Tibial artery (tissue), 4 donors: ENCODE measurements at regions not wholly inside any gene's neighbourhood (a gene's known extent, or its start where the extent isn't known, plus 50 kb on each side); places are given as distances from the start of the nearest gene placed in this dataset.

ENCODE experiments used
- DNase-seq, 2 donors: peaks; one replicate each; pipeline ENCODE4 v3.0.0-alpha.2; 2019
- H3K27ac ChIP-seq, 2 donors: fragments of 200-600 bp; sonication (generic) in 1 of 2; 1 replicate in 1 of 2; 2 replicates in 1 of 2; pipeline ENCODE4 v1.5.1; 2018 to 2019; ENCODE audit warnings: mild to moderate bottlenecking in 1 of 2
- H3K27me3 ChIP-seq, 2 donors: fragments of 200-600 bp; sonication (generic) in 1 of 2; one replicate each; pipeline versions ENCODE4 v1.5.1 to v1.6.0; 2016 to 2019
- H3K36me3 ChIP-seq, 3 donors: fragments of 200-600 bp; sonication (generic) in 2 of 3; one replicate each; pipeline ENCODE4 v1.5.1; 2016 to 2019; ENCODE audit warnings: mild to moderate bottlenecking in 2 of 3
- H3K4me1 ChIP-seq, 4 donors: fragments of 200-600 bp; sonication (generic) in 2 of 4; 1 replicate in 3 of 4; 2 replicates in 1 of 4; pipeline ENCODE4 v1.5.1; 2016 to 2019
- H3K4me3 ChIP-seq, 2 donors: fragments of 200-600 bp; sonication (generic) in 1 of 2; 1 replicate in 1 of 2; 2 replicates in 1 of 2; pipeline ENCODE4 v1.5.1; 2018 to 2019; ENCODE audit warnings: mild to moderate bottlenecking in 2 of 2
- H3K9me3 ChIP-seq, 3 donors: fragments of 200-600 bp; sonication (generic) in 1 of 3; one replicate each; pipeline ENCODE4 v1.5.1; 2016 to 2019
- CTCF ChIP-seq, 2 experiments: fragments of 200-600 bp in 1 of 2; fragments of 450-650 bp in 1 of 2; IDR thresholded peaks; one replicate each; pipeline ENCODE4 v1.5.1; 2017 to 2019; ENCODE audit warnings: antibody characterized with exemption in 2 of 2, mild to moderate bottlenecking in 1 of 2, moderate library complexity in 1 of 2
- intact Hi-C: fragments of 100-400 bp; cut with DNase I; formaldehyde crosslinking; loops from one replicate; pipeline ENCODE4 v1.15.0; 2023; ENCODE audit warnings: low total_unique reads

- no peaks in the 10 kb centered on the region for H3K4me1 ChIP-seq
- H3K9me3 ChIP-seq = no peaks in the 10 kb centered on the region
- H3K4me3 ChIP-seq = no peak overlapping the region
- no peaks in the 10 kb centered on the region for H3K27me3 ChIP-seq
- intact Hi-C loops = no loop called here
- TF ChIP-seq CTCF (IDR thresholded peaks at IDR 0.05) = no peak
- no peak overlapping the region for H3K27ac ChIP-seq
- no peak for DNase-seq
- H3K36me3 ChIP-seq = no peaks in the 10 kb centered on the region
Measured at GRCh38 chr5:13464532-13465193, 479.8 kb downstream of the DNAH5 start.

GRCh38 chr5:13460587-13460986, 483.9 kb downstream of the DNAH5 start:
- Histone ChIP-seq H3K4me1 (no peaks in the 10 kb centered on the region), H3K9me3 (no peaks in the 10 kb centered on the region), H3K36me3 (no peaks in the 10 kb centered on the region), H3K4me3 (no peak overlapping the region), H3K27me3 (no peaks in the 10 kb centered on the region), H3K27ac (no peak overlapping the region)
- no peak for TF ChIP-seq CTCF (IDR thresholded peaks at IDR 0.05)
- DNase-seq = no peak
- intact Hi-C loops = no loop called here

GRCh38 chr5:13454050-13454449, 490.4 kb downstream of the DNAH5 start:
- Histone ChIP-seq H3K27me3 (no peaks in the 10 kb centered on the region), H3K4me1 (no peaks in the 10 kb centered on the region), H3K36me3 (no peaks in the 10 kb centered on the region), H3K27ac (no peak overlapping the region), H3K9me3 (no peaks in the 10 kb centered on the region), H3K4me3 (no peak overlapping the region)
- TF ChIP-seq CTCF (IDR thresholded peaks at IDR 0.05) = no peak
- DNase-seq = no peak
- intact Hi-C loops = no loop called here

GRCh38 chr5:13448843-13449242, 495.6 kb downstream of the DNAH5 start:
- Histone ChIP-seq H3K9me3 (no peaks in the 10 kb centered on the region), H3K4me1 (no peaks in the 10 kb centered on the region), H3K27ac (no peak overlapping the region), H3K4me3 (no peak overlapping the region), H3K36me3 (no peaks in the 10 kb centered on the region), H3K27me3 (no peaks in the 10 kb centered on the region)
- intact Hi-C loops = no loop called here
- DNase-seq = no peak
- TF ChIP-seq CTCF (IDR thresholded peaks at IDR 0.05) = no peak

- no peak for TF ChIP-seq CTCF (IDR thresholded peaks at IDR 0.05)
- no peaks in the 10 kb centered on the region for H3K4me1 ChIP-seq
- no peaks in the 10 kb centered on the region for H3K36me3 ChIP-seq
- H3K9me3 ChIP-seq = no peaks in the 10 kb centered on the region
- intact Hi-C loops = no loop called here
- DNase-seq = no peak
- no peak overlapping the region for H3K27ac ChIP-seq
- no peak overlapping the region for H3K4me3 ChIP-seq
- no peaks in the 10 kb centered on the region for H3K27me3 ChIP-seq
Measured at GRCh38 chr5:13439430-13439829, 505.1 kb downstream of the DNAH5 start.
